ENCODE measurements at regions not wholly inside any gene's neighbourhood (a gene's known extent, or its start where the extent isn't known, plus 50 kb on each side); places are given as distances from the start of the nearest gene placed in this dataset.

- H3K4me3 ChIP-seq, result no peak overlapping the region
- no peaks in the 10 kb centered on the region for H3K4me1 ChIP-seq
- 42% methylated on average over 2 of the region's 2 CpGs for WGBS (ENCODE audit: missing lambda C conversion rate)
- H3K9me3 ChIP-seq, result no peaks in the 10 kb centered on the region
- no peak overlapping the region for H3K27ac ChIP-seq
- TF ChIP-seq ZC3H11A (IDR thresholded peaks at IDR 0.05) (no peak), HES2 (IDR thresholded peaks at IDR 0.05) (no peak), CBX2 (IDR thresholded peaks at IDR 0.05; ENCODE audit: borderline replicate concordance, low read depth) (no peak), RNF2 (IDR thresholded peaks at IDR 0.05; ENCODE audit: borderline replicate concordance, low read depth) (no peak), FOSB (CRISPR knock-in tag; IDR thresholded peaks at IDR 0.05) (no peak), HDAC2 (IDR thresholded peaks at IDR 0.05) (no peak), ZNF302 (CRISPR knock-in tag; IDR thresholded peaks at IDR 0.05) (no peak), NR3C1 (IDR thresholded peaks at IDR 0.05) (no peak)
- CTCF ChIA-PET, result no interaction called here
- no peak for ATAC-seq
- H3K4me2 ChIP-seq, result no peak overlapping the region
- DNase-seq (ENCODE audit: low read depth in 1 of 2, low spot score in 1 of 2), result no peak
- no peak for FAIRE-seq
- POLR2A ChIA-PET, result no interaction called here
These were observed 133.5 kb upstream of the NDST3 start for GRCh38 chr4:117900832-117901231.

GRCh38 chr4:117907646-117908045, 126.6 kb upstream of the NDST3 start:
- Histone ChIP-seq H3K9me3 (no peaks in the 10 kb centered on the region), H3K4me3 (no peak overlapping the region), H3K27ac (no peak overlapping the region), H3K4me2 (no peak overlapping the region), H3K4me1 (no peaks in the 10 kb centered on the region)
- FAIRE-seq, result no peak
- CTCF ChIA-PET, result no interaction called here
- no peak for DNase-seq (ENCODE audit: low read depth in 1 of 2, low spot score in 1 of 2)
- WGBS (ENCODE audit: missing lambda C conversion rate), result 0% methylated on average over 1 of the region's 1 CpG
- POLR2A ChIA-PET, result no interaction called here
- no peak for ATAC-seq
- TF ChIP-seq ESRRA (IDR thresholded peaks at IDR 0.05; ENCODE audit: borderline replicate concordance, low read length) (no peak), TFCP2L1 (CRISPR knock-in tag; IDR thresholded peaks at IDR 0.05) (no peak), EHF (CRISPR knock-in tag; IDR thresholded peaks at IDR 0.05) (no peak), MYC (IDR thresholded peaks at IDR 0.05; ENCODE audit: borderline replicate concordance, low read length) (no peak), FOSB (CRISPR knock-in tag; IDR thresholded peaks at IDR 0.05) (no peak), JUNB (IDR thresholded peaks at IDR 0.05) (no peak), RFX5 (IDR thresholded peaks at IDR 0.05) (no peak), TP53 (CRISPR knock-in tag; IDR thresholded peaks at IDR 0.05) (no peak), NR3C1 (IDR thresholded peaks at IDR 0.05) (no peak), RAD21 (conservative IDR thresholded peaks at IDR 0.05 in 1 of 2, IDR thresholded peaks at IDR 0.05 in 1 of 2) (no peak), BHLHE40 (IDR thresholded peaks at IDR 0.05; ENCODE audit: low read depth, low read length) (no peak), GATA3 (IDR thresholded peaks at IDR 0.05; ENCODE audit: borderline replicate concordance) (no peak), CHD4 (IDR thresholded peaks at IDR 0.05; ENCODE audit: borderline replicate concordance) (no peak), CEBPB (IDR thresholded peaks at IDR 0.05) (no peak), REST (IDR thresholded peaks at IDR 0.05) (no peak), ELK1 (IDR thresholded peaks at IDR 0.05; ENCODE audit: low read depth, low read length) (no peak), HDAC2 (IDR thresholded peaks at IDR 0.05) (no peak), HMGXB4 (CRISPR knock-in tag; IDR thresholded peaks at IDR 0.05; ENCODE audit: borderline replicate concordance) (no peak)

Measured in A549 (cell line).